ENCODE measurements at regions not wholly inside any gene's neighbourhood (a gene's known extent, or its start where the extent isn't known, plus 50 kb on each side); places are given as distances from the start of the nearest gene placed in this dataset.

DNA sequence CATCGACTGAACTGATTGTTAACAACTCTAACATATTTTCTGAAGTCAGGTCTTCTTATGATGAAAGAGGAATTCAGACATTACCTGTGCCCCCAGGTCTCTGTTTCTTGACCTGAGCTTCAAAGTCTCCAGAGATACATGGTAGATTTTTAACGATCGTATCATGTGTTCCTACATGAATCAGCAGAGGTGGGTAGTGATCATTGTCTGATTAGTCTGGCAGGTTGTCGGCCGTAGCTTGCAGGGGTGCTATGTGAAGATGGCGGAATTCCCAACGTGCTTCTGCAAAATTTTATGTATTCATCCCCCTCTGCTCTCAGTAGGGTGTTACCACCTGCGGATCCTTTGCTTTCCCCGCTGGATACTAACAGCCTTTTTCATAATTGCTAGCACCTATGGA lies 581.9 kb downstream of the GATA3 start:
- TF ChIP-seq, protein P1, sequence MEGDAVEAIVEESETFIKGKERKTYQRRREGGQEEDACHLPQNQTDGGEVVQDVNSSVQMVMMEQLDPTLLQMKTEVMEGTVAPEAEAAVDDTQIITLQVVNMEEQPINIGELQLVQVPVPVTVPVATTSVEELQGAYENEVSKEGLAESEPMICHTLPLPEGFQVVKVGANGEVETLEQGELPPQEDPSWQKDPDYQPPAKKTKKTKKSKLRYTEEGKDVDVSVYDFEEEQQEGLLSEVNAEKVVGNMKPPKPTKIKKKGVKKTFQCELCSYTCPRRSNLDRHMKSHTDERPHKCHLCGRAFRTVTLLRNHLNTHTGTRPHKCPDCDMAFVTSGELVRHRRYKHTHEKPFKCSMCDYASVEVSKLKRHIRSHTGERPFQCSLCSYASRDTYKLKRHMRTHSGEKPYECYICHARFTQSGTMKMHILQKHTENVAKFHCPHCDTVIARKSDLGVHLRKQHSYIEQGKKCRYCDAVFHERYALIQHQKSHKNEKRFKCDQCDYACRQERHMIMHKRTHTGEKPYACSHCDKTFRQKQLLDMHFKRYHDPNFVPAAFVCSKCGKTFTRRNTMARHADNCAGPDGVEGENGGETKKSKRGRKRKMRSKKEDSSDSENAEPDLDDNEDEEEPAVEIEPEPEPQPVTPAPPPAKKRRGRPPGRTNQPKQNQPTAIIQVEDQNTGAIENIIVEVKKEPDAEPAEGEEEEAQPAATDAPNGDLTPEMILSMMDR (IDR thresholded peaks at IDR 0.05; ENCODE audit: control extremely low read depth, extremely low read depth, low read depth, missing control alignments), result no peak
- DNase-seq (ENCODE audit: extremely low spot score), result no peak
- POLR2A ChIA-PET, result no interaction called here
- CTCF ChIA-PET, result no interaction called here

DNA sequence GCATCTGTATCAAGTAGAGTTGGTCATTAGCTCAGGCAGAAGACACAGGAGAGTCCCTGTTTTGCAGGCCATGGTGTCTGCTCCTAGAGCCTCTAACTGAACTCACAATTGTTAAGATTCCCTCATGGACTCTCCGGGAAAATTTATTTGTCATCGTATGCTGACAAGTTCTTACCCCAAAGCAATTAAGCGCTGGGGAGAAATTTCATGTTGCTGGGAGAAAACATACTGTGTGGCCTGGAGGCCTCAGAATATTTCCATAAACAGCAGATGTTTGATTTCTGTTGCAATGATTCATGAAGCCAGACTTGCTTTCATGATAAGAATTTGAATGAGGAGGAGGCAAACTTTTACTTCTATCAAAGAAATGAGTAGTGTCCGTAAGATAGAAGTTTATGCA lies 583.2 kb downstream of the GATA3 start:
- CTCF ChIA-PET, result no interaction called here
- DNase-seq (ENCODE audit: extremely low spot score), result no peak
- POLR2A ChIA-PET, result no interaction called here
- TF ChIP-seq, protein P1 (IDR thresholded peaks at IDR 0.05; ENCODE audit: control extremely low read depth, extremely low read depth, low read depth, missing control alignments), result no peak

DNA sequence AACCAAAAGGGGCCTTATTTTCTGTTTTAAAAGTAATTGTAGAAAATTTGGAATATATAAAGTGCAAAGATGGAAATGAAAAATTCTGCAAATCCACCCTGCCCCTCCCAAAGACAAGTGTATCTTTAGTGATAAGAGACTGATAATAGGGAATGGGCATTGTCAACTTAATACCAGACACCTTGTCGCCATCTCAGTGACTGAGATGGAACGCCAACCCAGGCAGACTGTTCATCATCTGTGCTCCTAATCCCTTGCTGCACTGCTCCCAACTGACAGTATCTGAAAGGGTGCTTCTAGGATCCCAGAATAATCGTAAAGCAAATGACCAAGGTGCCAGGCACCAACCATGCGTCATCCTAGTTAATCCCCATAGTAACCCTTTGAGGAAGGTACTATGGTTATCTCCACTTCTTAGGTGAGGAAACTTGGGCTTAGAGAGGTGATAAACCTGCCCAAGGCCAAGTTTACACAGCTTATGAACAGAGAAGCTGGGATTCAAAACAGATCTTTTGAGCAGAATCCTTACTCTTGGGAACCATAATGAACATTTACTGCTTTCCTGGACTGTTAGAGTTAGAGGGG lies 583.7 kb downstream of the GATA3 start:
- no peak for DNase-seq (ENCODE audit: extremely low spot score)
- POLR2A ChIA-PET, result no interaction called here
- TF ChIP-seq, protein P1 (IDR thresholded peaks at IDR 0.05; ENCODE audit: control extremely low read depth, extremely low read depth, low read depth, missing control alignments), result no peak
- CTCF ChIA-PET, result no interaction called here

DNA sequence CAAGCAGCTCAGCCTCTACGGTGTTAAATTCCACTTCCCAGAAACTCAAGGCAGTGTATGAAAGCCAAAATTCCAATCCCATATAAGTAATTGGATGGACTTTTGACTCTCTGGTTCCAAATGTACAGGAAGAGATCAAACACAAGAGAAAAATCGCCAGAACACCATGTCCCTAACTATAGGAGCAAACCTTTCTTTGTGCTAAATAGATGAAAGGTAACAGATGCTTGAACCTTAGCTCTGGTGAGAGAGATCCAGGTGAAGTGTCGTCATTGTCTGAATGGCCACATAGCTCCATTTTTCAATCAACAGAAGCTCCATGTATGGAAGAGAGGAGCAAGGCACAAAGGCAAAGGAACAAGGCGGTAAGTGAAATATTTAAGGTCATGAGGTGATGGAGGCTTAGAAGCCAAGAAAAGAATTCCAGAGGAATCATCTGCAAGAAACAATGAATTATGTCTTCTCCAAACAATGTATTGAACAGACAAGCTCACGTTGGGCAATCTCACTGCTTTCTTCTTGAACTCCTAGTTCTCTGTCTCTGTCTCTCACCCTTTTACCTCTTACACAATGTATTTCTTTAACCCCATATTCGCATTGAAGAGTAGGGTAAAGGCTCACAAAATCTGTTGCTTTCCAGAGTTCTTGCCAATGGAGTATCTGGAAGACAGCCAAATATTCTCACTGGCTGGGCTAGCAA lies 585.1 kb downstream of the GATA3 start:
- TF ChIP-seq, protein P1 (IDR thresholded peaks at IDR 0.05; ENCODE audit: control extremely low read depth, extremely low read depth, low read depth, missing control alignments), result no peak
- POLR2A ChIA-PET, result no interaction called here
- no peak for DNase-seq (ENCODE audit: extremely low spot score)
- CTCF ChIA-PET, result no interaction called here

DNA sequence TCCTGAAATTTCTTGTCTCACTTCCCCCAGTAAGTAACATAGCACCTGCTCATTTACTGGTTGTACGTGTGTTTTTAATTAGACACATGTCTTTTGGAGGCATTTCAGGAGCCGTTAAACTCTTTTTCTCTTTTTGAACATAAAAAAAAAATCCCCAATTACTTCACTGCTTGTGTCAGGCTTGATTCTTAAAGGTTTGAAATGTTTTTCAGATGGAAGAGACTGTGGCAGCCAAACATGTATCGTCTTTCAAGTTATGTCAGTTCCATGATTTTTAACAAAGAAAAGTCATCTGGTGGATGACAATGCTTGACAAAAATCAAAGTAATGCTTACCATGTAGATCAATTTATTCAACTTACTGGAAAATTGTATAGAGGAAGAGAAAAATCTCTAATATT lies 585.8 kb downstream of the GATA3 start:
- DNase-seq (ENCODE audit: extremely low spot score), result no peak
- ChIA-PET POLR2A (no interaction called here), CTCF (no interaction called here)
- TF ChIP-seq, protein P1 (IDR thresholded peaks at IDR 0.05; ENCODE audit: control extremely low read depth, extremely low read depth, low read depth, missing control alignments), result no peak

DNA sequence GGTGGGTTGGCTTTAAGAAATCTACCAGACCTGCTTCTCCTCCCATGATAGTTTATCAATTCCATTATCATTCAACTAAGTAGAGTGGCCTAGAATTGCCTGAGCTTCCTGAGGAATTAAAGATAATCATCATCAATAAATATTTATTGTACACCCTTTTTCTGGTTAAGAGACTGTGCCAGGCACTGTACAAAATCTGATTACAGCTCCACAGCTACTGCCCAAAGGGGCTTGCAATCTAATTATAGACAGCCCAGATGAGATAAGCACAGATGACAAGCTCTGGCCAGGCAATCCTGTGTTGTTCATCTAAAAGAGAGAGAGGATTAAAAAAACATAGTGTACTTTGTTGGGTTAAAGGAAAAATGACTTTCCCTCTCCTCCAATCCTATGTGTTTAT lies 586.4 kb downstream of the GATA3 start:
- ChIA-PET POLR2A (no interaction called here), CTCF (no interaction called here)
- TF ChIP-seq, protein P1 (IDR thresholded peaks at IDR 0.05; ENCODE audit: control extremely low read depth, extremely low read depth, low read depth, missing control alignments), result no peak
- DNase-seq (ENCODE audit: extremely low spot score), result no peak
